ENCODE measurements at regions not wholly inside any gene's neighbourhood (a gene's known extent, or its start where the extent isn't known, plus 50 kb on each side); places are given as distances from the start of the nearest gene placed in this dataset.
A peak's percentile ranks its signal among the peaks of the same experiment; 100 is the strongest.

GRCh38 chr17:5877366-5877765 lies 192.8 kb upstream of the WSCD1 start:
- no peaks in the 10 kb centered on the region for H3K36me3 ChIP-seq (ENCODE audit: control insufficient read depth, insufficient read depth, low read length)
- WGBS (ENCODE audit: insufficient coverage): no CpG with 5 or more reads among the region's 1 CpG
- no peak for DNase-seq (ENCODE audit: low read depth in 4 of 6, low spot score in 6 of 6)
- no peak overlapping the region for H3K4me3 ChIP-seq (ENCODE audit: low read depth, low read length)
- no peaks in the 10 kb centered on the region for H3K27me3 ChIP-seq (ENCODE audit: control insufficient read depth, insufficient read depth, low read length)
- H3K27ac ChIP-seq (ENCODE audit: low read depth, low read length): no peak overlapping the region
- H3K9me3 ChIP-seq (ENCODE audit: control insufficient read depth, insufficient read depth, low read length): no peaks in the 10 kb centered on the region
- H3K4me1 ChIP-seq (ENCODE audit: control insufficient read depth, insufficient read depth, low read length): peaks cover 24% of the 10 kb centered on the region

DNA sequence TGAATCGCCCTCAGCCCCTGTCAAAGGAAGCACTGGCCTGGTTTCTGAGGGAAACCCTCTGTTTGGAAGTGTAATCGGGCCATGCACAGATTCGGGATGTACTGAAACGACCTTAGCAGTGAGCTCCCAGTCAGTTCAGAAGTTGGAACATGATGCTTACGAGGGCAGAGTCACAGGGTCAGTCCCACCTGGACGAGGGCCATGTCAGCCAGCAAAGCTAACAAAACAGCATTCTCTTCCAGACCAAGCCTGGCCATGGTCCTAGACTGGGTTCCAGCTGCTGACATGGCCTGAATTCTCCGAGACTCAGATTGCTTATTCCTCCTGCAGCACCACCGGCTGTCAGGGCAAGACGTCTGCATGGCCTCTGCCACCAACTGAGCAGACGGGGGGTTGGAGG lies 192.2 kb upstream of the WSCD1 start:
- Histone ChIP-seq H3K4me3 (ENCODE audit: low read depth, low read length) (no peak overlapping the region), H3K27ac (ENCODE audit: low read depth, low read length) (no peak overlapping the region), H3K36me3 (ENCODE audit: control insufficient read depth, insufficient read depth, low read length) (no peaks in the 10 kb centered on the region), H3K27me3 (ENCODE audit: control insufficient read depth, insufficient read depth, low read length) (no peaks in the 10 kb centered on the region), H3K9me3 (ENCODE audit: control insufficient read depth, insufficient read depth, low read length) (no peaks in the 10 kb centered on the region), H3K4me1 (ENCODE audit: control insufficient read depth, insufficient read depth, low read length) (peaks cover 24% of the 10 kb centered on the region)
- WGBS (ENCODE audit: insufficient coverage): 47% methylated on average over 9 of the region's 10 CpGs
- peak in 2 of 6 donors; percentile 59 to 63 for DNase-seq (ENCODE audit: low read depth in 4 of 6, low spot score in 6 of 6)

GRCh38 chr17:5881849-5882248 lies 188.3 kb upstream of the WSCD1 start:
- Histone ChIP-seq H3K36me3 (ENCODE audit: control insufficient read depth, insufficient read depth, low read length) (no peaks in the 10 kb centered on the region), H3K4me1 (ENCODE audit: control insufficient read depth, insufficient read depth, low read length) (peaks cover 11% of the 10 kb centered on the region), H3K4me3 (ENCODE audit: low read depth, low read length) (no peak overlapping the region), H3K27me3 (ENCODE audit: control insufficient read depth, insufficient read depth, low read length) (no peaks in the 10 kb centered on the region), H3K9me3 (ENCODE audit: control insufficient read depth, insufficient read depth, low read length) (no peaks in the 10 kb centered on the region), H3K27ac (ENCODE audit: low read depth, low read length) (no peak overlapping the region)
- WGBS (ENCODE audit: insufficient coverage): 88% methylated on average over 5 of the region's 6 CpGs
- DNase-seq (ENCODE audit: low read depth in 4 of 6, low spot score in 6 of 6): no peak

DNA sequence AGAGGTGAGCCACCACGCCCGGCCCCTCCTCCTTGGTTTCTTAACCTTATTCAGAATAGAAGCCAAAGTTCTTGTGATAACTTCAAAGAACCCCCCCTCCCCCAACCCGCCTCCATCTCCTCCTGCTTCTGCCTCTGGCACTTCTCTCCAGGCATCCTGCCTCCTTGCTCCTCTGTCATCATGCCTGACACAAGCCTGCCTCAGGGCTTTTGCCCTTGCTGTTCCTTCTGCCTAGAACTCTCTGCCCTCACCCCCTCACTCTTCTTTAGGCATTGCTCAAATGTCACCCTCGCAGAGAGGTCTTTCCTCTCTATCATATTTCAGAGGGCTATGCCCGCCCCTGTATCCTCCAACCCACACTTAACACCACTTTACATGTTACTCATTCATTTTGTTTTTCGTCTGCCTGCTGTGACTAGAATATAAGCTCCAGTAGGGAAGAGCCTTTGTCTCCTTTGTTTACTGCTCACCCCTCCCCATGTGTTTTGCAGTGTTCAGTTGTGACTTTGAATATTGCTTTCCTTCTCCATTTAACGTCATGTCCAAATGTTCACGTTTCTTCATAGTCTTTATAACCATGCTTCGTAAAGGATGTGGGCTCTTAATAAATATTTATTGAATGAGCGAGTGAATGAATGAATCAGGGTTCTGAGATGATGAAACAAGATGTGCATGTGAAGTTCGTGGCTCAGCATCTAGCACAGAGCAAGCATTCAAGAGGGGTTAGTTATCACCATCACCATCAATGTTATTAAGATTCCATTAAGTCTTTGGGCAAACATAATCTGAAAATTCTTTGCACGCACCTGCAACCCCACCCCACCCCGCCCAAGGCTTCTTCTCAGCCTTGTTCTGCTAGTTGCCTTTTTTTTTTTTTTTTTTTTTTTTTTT lies 186.2 kb upstream of the WSCD1 start:
- H3K27me3 ChIP-seq (ENCODE audit: control insufficient read depth, insufficient read depth, low read length): no peaks in the 10 kb centered on the region
- H3K9me3 ChIP-seq (ENCODE audit: control insufficient read depth, insufficient read depth, low read length): no peaks in the 10 kb centered on the region
- WGBS (ENCODE audit: insufficient coverage): 85% methylated on average over 4 of the region's 13 CpGs

GRCh38 chr17:5885336-5885735 lies 184.8 kb upstream of the WSCD1 start:
- DNase-seq (ENCODE audit: low read depth in 4 of 6, low spot score in 6 of 6): no peak
- Histone ChIP-seq H3K4me1 (ENCODE audit: control insufficient read depth, insufficient read depth, low read length) (no peaks in the 10 kb centered on the region), H3K4me3 (ENCODE audit: low read depth, low read length) (no peak overlapping the region), H3K36me3 (ENCODE audit: control insufficient read depth, insufficient read depth, low read length) (no peaks in the 10 kb centered on the region), H3K27ac (ENCODE audit: low read depth, low read length) (no peak overlapping the region), H3K9me3 (ENCODE audit: control insufficient read depth, insufficient read depth, low read length) (peaks cover 2% of the 10 kb centered on the region), H3K27me3 (ENCODE audit: control insufficient read depth, insufficient read depth, low read length) (no peaks in the 10 kb centered on the region)
- WGBS (ENCODE audit: insufficient coverage): 91% methylated on average over 4 of the region's 4 CpGs

More for the DNA sequence above, 186.2 kb upstream of the WSCD1 start:
- no peak for DNase-seq (ENCODE audit: low read depth in 4 of 6, low spot score in 6 of 6)
- H3K4me1 ChIP-seq (ENCODE audit: control insufficient read depth, insufficient read depth, low read length): no peaks in the 10 kb centered on the region
- H3K27ac ChIP-seq (ENCODE audit: low read depth, low read length): no peak overlapping the region
- H3K4me3 ChIP-seq (ENCODE audit: low read depth, low read length): no peak overlapping the region
- H3K36me3 ChIP-seq (ENCODE audit: control insufficient read depth, insufficient read depth, low read length): no peaks in the 10 kb centered on the region

GRCh38 chr17:5888811-5889210 lies 181.4 kb upstream of the WSCD1 start:
- no peak overlapping the region for H3K27ac ChIP-seq (ENCODE audit: low read depth, low read length)
- no peak overlapping the region for H3K4me3 ChIP-seq (ENCODE audit: low read depth, low read length)
- H3K27me3 ChIP-seq (ENCODE audit: control insufficient read depth, insufficient read depth, low read length): no peaks in the 10 kb centered on the region
- no peak for DNase-seq (ENCODE audit: low read depth in 4 of 6, low spot score in 6 of 6)
- peaks cover 2% of the 10 kb centered on the region for H3K9me3 ChIP-seq (ENCODE audit: control insufficient read depth, insufficient read depth, low read length)
- 100% methylated on average over 1 of the region's 2 CpGs for WGBS (ENCODE audit: insufficient coverage)
- no peaks in the 10 kb centered on the region for H3K4me1 ChIP-seq (ENCODE audit: control insufficient read depth, insufficient read depth, low read length)
- no peaks in the 10 kb centered on the region for H3K36me3 ChIP-seq (ENCODE audit: control insufficient read depth, insufficient read depth, low read length)

GRCh38 chr17:5892921-5893675 lies 177.1 kb upstream of the WSCD1 start:
- Histone ChIP-seq H3K9me3 (ENCODE audit: control insufficient read depth, insufficient read depth, low read length) (peaks cover 2% of the 10 kb centered on the region), H3K4me1 (ENCODE audit: control insufficient read depth, insufficient read depth, low read length) (peaks cover 13% of the 10 kb centered on the region), H3K4me3 (ENCODE audit: low read depth, low read length) (no peak overlapping the region), H3K27me3 (ENCODE audit: control insufficient read depth, insufficient read depth, low read length) (no peaks in the 10 kb centered on the region), H3K36me3 (ENCODE audit: control insufficient read depth, insufficient read depth, low read length) (no peaks in the 10 kb centered on the region), H3K27ac (ENCODE audit: low read depth, low read length) (no peak overlapping the region)
- 38% methylated on average over 1 of the region's 3 CpGs for WGBS (ENCODE audit: insufficient coverage)
- DNase-seq (ENCODE audit: low read depth in 4 of 6, low spot score in 6 of 6): peak in 1 of 6 donors; percentile 43

GRCh38 chr17:5893741-5894140 lies 176.4 kb upstream of the WSCD1 start:
- Histone ChIP-seq H3K36me3 (ENCODE audit: control insufficient read depth, insufficient read depth, low read length) (no peaks in the 10 kb centered on the region), H3K27me3 (ENCODE audit: control insufficient read depth, insufficient read depth, low read length) (no peaks in the 10 kb centered on the region), H3K27ac (ENCODE audit: low read depth, low read length) (no peak overlapping the region), H3K4me1 (ENCODE audit: control insufficient read depth, insufficient read depth, low read length) (peaks cover 13% of the 10 kb centered on the region), H3K4me3 (ENCODE audit: low read depth, low read length) (no peak overlapping the region), H3K9me3 (ENCODE audit: control insufficient read depth, insufficient read depth, low read length) (peaks cover 2% of the 10 kb centered on the region)
- DNase-seq (ENCODE audit: low read depth in 4 of 6, low spot score in 6 of 6): no peak
- WGBS (ENCODE audit: insufficient coverage): no CpG with 5 or more reads among the region's 5 CpGs

DNA sequence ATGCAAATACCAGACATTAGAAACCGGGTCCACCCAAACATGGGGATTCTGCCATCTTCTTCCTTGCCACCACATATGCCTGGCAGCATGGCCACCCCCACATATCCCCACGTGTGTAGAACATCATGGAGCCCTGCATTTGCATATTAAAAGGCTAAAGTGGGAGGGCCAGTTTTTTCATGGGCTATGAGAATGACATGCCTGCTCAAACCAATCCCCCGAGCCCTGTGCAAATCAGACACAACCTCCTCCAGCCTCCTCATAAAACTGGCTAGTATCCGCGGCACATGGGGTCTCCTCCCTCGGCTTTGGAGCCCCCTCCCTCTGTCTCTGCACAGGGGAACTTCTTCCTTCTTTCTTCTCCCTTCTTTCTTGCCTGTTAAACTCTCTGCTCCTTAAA lies 174.9 kb upstream of the WSCD1 start:
- 69% methylated on average over 5 of the region's 6 CpGs for WGBS (ENCODE audit: insufficient coverage)
- Histone ChIP-seq H3K4me1 (ENCODE audit: control insufficient read depth, insufficient read depth, low read length) (peaks cover 13% of the 10 kb centered on the region), H3K4me3 (ENCODE audit: low read depth, low read length) (no peak overlapping the region), H3K27ac (ENCODE audit: low read depth, low read length) (no peak overlapping the region), H3K27me3 (ENCODE audit: control insufficient read depth, insufficient read depth, low read length) (no peaks in the 10 kb centered on the region), H3K9me3 (ENCODE audit: control insufficient read depth, insufficient read depth, low read length) (no peaks in the 10 kb centered on the region), H3K36me3 (ENCODE audit: control insufficient read depth, insufficient read depth, low read length) (no peaks in the 10 kb centered on the region)
- no peak for DNase-seq (ENCODE audit: low read depth in 4 of 6, low spot score in 6 of 6)

Measured in spinal cord (tissue), 9 donors.